H1 (cell line): ENCODE measurements at regions not wholly inside any gene's neighbourhood (a gene's known extent, or its start where the extent isn't known, plus 50 kb on each side); places are given as distances from the start of the nearest gene placed in this dataset.

Experiments
- CBX8 ChIP-seq: fragments of 300-800, 300-1000 bp; sonication (generic); IDR thresholded peaks from 2 replicates; pipeline ENCODE4 v1.7.1; 2016; ENCODE audit warnings: low read depth, low read length, borderline replicate concordance
- GTF2F1 ChIP-seq: IDR thresholded peaks from 2 replicates; pipeline ENCODE4 v1.6.1; 2012; ENCODE audit warnings: low read depth, low read length, improper control_type of control experiment, borderline replicate concordance
- POU5F1 ChIP-seq: IDR thresholded peaks from 2 replicates; pipeline ENCODE4 v1.6.1; 2011; ENCODE audit warnings: low read depth, mild to moderate bottlenecking, low read length, moderate library complexity
- TF ChIP-seq, protein P1 (sequence below): IDR thresholded peaks from 2 replicates; pipeline ENCODE4 v1.6.1; 2012; ENCODE audit warnings: low read length, inconsistent platforms

DNA sequence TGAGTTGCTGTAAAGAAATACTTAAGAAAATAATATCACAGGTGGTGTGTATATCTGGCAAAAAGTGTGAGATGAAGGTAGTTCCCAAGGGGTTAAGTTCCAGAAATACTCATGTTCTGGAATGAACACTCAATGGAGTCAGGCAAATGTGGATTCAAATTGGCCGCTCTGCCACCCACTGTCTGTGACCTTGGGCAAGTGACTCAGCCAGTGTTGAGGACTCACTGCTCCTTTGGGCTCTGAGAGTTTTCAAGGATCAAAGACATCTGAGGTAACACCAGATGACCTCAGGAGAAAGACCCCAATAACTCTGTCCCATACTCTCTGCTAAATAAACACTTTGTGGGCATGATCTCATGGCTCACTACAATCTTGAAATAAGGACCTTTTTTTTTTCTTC, 59.2 kb upstream of the EYA2 start (continued):
- no peak for TF ChIP-seq CBX8
- no peak for TF ChIP-seq POU5F1
- TF ChIP-seq GTF2F1: no peak
- TF ChIP-seq, protein P1, sequence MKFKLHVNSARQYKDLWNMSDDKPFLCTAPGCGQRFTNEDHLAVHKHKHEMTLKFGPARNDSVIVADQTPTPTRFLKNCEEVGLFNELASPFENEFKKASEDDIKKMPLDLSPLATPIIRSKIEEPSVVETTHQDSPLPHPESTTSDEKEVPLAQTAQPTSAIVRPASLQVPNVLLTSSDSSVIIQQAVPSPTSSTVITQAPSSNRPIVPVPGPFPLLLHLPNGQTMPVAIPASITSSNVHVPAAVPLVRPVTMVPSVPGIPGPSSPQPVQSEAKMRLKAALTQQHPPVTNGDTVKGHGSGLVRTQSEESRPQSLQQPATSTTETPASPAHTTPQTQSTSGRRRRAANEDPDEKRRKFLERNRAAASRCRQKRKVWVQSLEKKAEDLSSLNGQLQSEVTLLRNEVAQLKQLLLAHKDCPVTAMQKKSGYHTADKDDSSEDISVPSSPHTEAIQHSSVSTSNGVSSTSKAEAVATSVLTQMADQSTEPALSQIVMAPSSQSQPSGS: no peak
